GM06990 (cell line): ENCODE measurements at regions not wholly inside any gene's neighbourhood (a gene's known extent, or its start where the extent isn't known, plus 50 kb on each side); places are given as distances from the start of the nearest gene placed in this dataset.

Experiments used
- DNase-seq: peaks from one replicate; pipeline ENCODE4 v3.0.0-alpha.2; 2011; ENCODE audit not compliant: insufficient read length; ENCODE audit errors: extremely low read depth
- H3K27me3 ChIP-seq: replicated peaks from 2 replicates; pipeline ENCODE4 v1.6.0; 2011; ENCODE audit warnings: low read length; ENCODE audit not compliant: control insufficient read depth, insufficient read depth
- H3K36me3 ChIP-seq: 2 replicates; pipeline ENCODE4 v1.5.1; 2011; ENCODE audit warnings: low read length; ENCODE audit not compliant: control insufficient read depth, insufficient read depth
- H3K4me3 ChIP-seq: replicated peaks from 2 replicates; pipeline ENCODE4 v1.5.1; 2011; ENCODE audit warnings: low read depth, mild to moderate bottlenecking, control low read depth, low read length
- TF ChIP-seq, protein P1 (sequence below): IDR thresholded peaks from 2 replicates; pipeline ENCODE4 v1.5.1; 2011; ENCODE audit warnings: low read length, control low read depth, mild to moderate bottlenecking, inconsistent platforms; ENCODE audit not compliant: insufficient read depth, poor library complexity, severe bottlenecking

GRCh38 chr15:70275461-70276138 is 177.9 kb upstream of the TLE3 start:
- Histone ChIP-seq H3K4me3 (no peak overlapping the region), H3K27me3 (no peaks in the 10 kb centered on the region), H3K36me3 (no peaks in the 10 kb centered on the region)
- DNase-seq, result no peak
- TF ChIP-seq, protein P1, sequence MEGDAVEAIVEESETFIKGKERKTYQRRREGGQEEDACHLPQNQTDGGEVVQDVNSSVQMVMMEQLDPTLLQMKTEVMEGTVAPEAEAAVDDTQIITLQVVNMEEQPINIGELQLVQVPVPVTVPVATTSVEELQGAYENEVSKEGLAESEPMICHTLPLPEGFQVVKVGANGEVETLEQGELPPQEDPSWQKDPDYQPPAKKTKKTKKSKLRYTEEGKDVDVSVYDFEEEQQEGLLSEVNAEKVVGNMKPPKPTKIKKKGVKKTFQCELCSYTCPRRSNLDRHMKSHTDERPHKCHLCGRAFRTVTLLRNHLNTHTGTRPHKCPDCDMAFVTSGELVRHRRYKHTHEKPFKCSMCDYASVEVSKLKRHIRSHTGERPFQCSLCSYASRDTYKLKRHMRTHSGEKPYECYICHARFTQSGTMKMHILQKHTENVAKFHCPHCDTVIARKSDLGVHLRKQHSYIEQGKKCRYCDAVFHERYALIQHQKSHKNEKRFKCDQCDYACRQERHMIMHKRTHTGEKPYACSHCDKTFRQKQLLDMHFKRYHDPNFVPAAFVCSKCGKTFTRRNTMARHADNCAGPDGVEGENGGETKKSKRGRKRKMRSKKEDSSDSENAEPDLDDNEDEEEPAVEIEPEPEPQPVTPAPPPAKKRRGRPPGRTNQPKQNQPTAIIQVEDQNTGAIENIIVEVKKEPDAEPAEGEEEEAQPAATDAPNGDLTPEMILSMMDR, result no peak

DNA sequence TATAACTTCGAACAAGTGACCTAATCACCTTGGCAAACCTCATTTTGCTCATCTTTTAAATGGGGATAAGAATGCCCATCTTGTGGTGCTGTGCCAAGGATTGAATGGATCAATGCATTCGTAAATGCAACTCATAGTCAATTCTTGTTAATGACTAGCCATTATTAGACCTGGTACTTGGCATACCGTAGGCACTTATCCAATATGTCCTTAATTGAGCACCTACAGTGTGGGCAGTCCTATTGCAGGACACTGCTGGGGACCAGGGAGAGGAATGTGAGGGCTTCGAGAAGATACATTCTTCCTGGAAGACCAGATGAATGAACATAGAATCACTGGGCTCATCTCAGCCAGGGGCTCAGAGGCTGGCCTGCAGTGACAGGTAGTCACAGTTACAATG is 177.2 kb upstream of the TLE3 start:
- TF ChIP-seq, protein P1, result no peak
- Histone ChIP-seq H3K36me3 (no peaks in the 10 kb centered on the region), H3K27me3 (no peaks in the 10 kb centered on the region), H3K4me3 (no peak overlapping the region)
- DNase-seq, result no peak

- no peak for DNase-seq
- Histone ChIP-seq H3K27me3 (no peaks in the 10 kb centered on the region), H3K36me3 (no peaks in the 10 kb centered on the region), H3K4me3 (no peak overlapping the region)
- TF ChIP-seq, protein P1, result no peak
Observed at GRCh38 chr15:70274255-70274880, 176.7 kb upstream of the TLE3 start.

DNA sequence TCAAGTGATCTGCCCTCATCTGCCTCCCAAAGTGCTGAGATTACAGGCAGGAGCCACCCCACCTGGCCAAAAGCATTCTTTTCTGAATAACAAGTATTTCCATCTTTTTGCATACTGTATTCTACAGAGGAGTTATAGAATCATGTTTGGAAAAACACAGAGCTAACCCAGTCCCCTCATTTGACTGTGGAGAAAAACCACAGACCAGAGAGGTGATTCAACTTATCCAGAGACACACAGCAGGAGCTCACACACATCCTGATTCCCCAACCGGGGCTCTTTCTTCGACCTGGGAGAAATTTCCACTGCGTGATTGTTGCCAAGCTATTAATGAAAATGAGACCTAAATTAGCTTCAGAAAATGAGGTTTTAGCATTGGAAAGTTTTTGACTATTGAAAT is 176.1 kb upstream of the TLE3 start:
- Histone ChIP-seq H3K27me3 (no peaks in the 10 kb centered on the region), H3K36me3 (no peaks in the 10 kb centered on the region), H3K4me3 (no peak overlapping the region)
- TF ChIP-seq, protein P1, result no peak
- no peak for DNase-seq

GRCh38 chr15:70272565-70273355 is 175.0 kb upstream of the TLE3 start:
- no peaks in the 10 kb centered on the region for H3K36me3 ChIP-seq
- H3K4me3 ChIP-seq, result no peak overlapping the region
- H3K27me3 ChIP-seq, result no peaks in the 10 kb centered on the region; the same call in 1 of the 2 replicates
- TF ChIP-seq, protein P1, result no peak
- no peak for DNase-seq
